Panc1 (cell line): ENCODE measurements at regions not wholly inside any gene's neighbourhood (a gene's known extent, or its start where the extent isn't known, plus 50 kb on each side); places are given as distances from the start of the nearest gene placed in this dataset.

Experiments
- ATAC-seq: fragments of 200-7000 bp; cut with Tn5 transposase; 2 replicates; pipeline ENCODE4 v1.9.1; 2020; ENCODE audit warnings: mild to moderate bottlenecking, moderate library complexity
- BruUV-seq: library from RNA; stranded (reverse); fragments of 400-500 nt; replicated peaks from 2 replicates; lab custom pipeline; 2021; lab: Mats Ljungman, UMichigan
- CTCF ChIA-PET: fragments of 300-600 bp; sonication (Branson Sonifier 250); formaldehyde crosslinking; loops from one replicate; lab custom pipeline; 2022; ENCODE audit warnings: antibody characterized with exemption; lab: Charles Lee
- POLR2A ChIA-PET: fragments of 300-600 bp; sonication (Branson Sonifier 250); formaldehyde crosslinking; loops from one replicate; lab custom pipeline; 2022; ENCODE audit warnings: antibody characterized with exemption; lab: Charles Lee
- DNase-seq: peaks from one replicate; pipeline ENCODE4 v3.0.0-alpha.2; 2010; ENCODE audit warnings: low read depth, low spot score
- H3K27ac ChIP-seq: 2 replicates; pipeline ENCODE4 v1.5.1; 2011; ENCODE audit warnings: mild to moderate bottlenecking, low read length, inconsistent platforms
- H3K27me3 ChIP-seq: fragments of 200-500 bp; sonication (Bioruptor generic); 2 replicates; pipeline ENCODE4 v1.6.0; 2014; ENCODE audit warnings: low read length, inconsistent platforms; ENCODE audit not compliant: control insufficient read depth, insufficient read depth
- H3K36me3 ChIP-seq: fragments of 200-500 bp; sonication (Bioruptor generic); 2 replicates; pipeline ENCODE4 v1.5.1; 2014; ENCODE audit warnings: inconsistent platforms, mild to moderate bottlenecking, low read length, moderate library complexity; ENCODE audit not compliant: control insufficient read depth, insufficient read depth
- H3K4me1 ChIP-seq: 2 replicates; pipeline ENCODE4 v1.5.1; 2011; ENCODE audit warnings: inconsistent platforms, mild to moderate bottlenecking, low read length, moderate library complexity; ENCODE audit not compliant: control insufficient read depth, insufficient read depth
- H3K4me3 ChIP-seq, 2 experiments: 2 replicates each; pipeline ENCODE4 v1.5.1; 2011 to 2012; ENCODE audit warnings: low read depth in 2 of 2, low read length in 2 of 2, mild to moderate bottlenecking in 2 of 2, inconsistent platforms in 1 of 2, moderate library complexity in 1 of 2
- H3K9me3 ChIP-seq: fragments of 200-500 bp; sonication (Bioruptor generic); 2 replicates; pipeline ENCODE4 v1.5.1; 2014; ENCODE audit warnings: low read depth, mild to moderate bottlenecking, inconsistent platforms, low read length, moderate library complexity; ENCODE audit not compliant: control insufficient read depth, insufficient read depth
- CTCF ChIP-seq: fragments of 450-650 bp; IDR thresholded peaks from 2 replicates; pipeline ENCODE4 v1.5.1; 2017; ENCODE audit warnings: mild to moderate bottlenecking
- POLR2AphosphoS5 ChIP-seq: IDR thresholded peaks from 2 replicates; pipeline ENCODE4 v1.6.1; 2012; ENCODE audit warnings: mild to moderate bottlenecking, low read depth, low read length, moderate library complexity
- REST ChIP-seq, 2 experiments: IDR thresholded peaks; 2 replicates each; pipeline ENCODE4 v1.6.1; 2011 to 2012; ENCODE audit warnings: low read depth in 2 of 2, control low read depth in 1 of 2, low read length in 1 of 2, mild to moderate bottlenecking in 1 of 2, moderate library complexity in 1 of 2; ENCODE audit not compliant: insufficient read depth in 1 of 2
- SIN3A ChIP-seq: IDR thresholded peaks from 2 replicates; pipeline ENCODE4 v1.6.1; 2012; ENCODE audit warnings: low read depth, mild to moderate bottlenecking, low read length, moderate library complexity, borderline replicate concordance; ENCODE audit not compliant: insufficient read depth
- TCF7L2 ChIP-seq: IDR thresholded peaks from 2 replicates; pipeline ENCODE4 v1.6.1; 2011; ENCODE audit warnings: mild to moderate bottlenecking, low read depth, low read length, inconsistent platforms
- in situ Hi-C: cut with HindIII; loops from 2 replicates; pipeline ENCODE4 v1.10.0; 2016; ENCODE audit warnings: low sequenced_read_pairs, low pct_unique_long_range_greater_than_20kb
- intact Hi-C: fragments of 100-400 bp; cut with micrococcal nuclease; formaldehyde crosslinking; loops from one replicate; pipeline ENCODE4 v1.10.0; 2022; ENCODE audit not compliant: unreplicated experiment

- CTCF ChIA-PET = no interaction called here
- DNase-seq (no peak), ATAC-seq (no peak)
- in situ Hi-C loops = no loop called here
- BruUV-seq = no TSS peak
- Histone ChIP-seq H3K27me3 (no peaks in the 10 kb centered on the region), H3K36me3 (no peaks in the 10 kb centered on the region), H3K27ac (peak overlapping the region; percentile 51; the same call in 1 of the 2 replicates), H3K4me1 (peaks cover 10% of the 10 kb centered on the region), H3K9me3 (no peaks in the 10 kb centered on the region), H3K4me3 (no peak overlapping the region)
- intact Hi-C loops = no loop called here
- TF ChIP-seq POLR2AphosphoS5 (no peak), TCF7L2 (no peak), SIN3A (no peak), CTCF (no peak), REST (IDR thresholded peaks at IDR 0.05; ENCODE audit: insufficient read depth in 1 of 2, low read depth in 2 of 2, low read length in 1 of 2) (no peak)
- POLR2A ChIA-PET = no interaction called here
Observed at GRCh38 chr10:3477683-3478082, 305.1 kb upstream of the PITRM1 start.

- Histone ChIP-seq H3K27ac (peak overlapping the region; percentile 71; the same call in 1 of the 2 replicates), H3K27me3 (no peaks in the 10 kb centered on the region), H3K9me3 (no peaks in the 10 kb centered on the region), H3K36me3 (no peaks in the 10 kb centered on the region), H3K4me3 (no peak overlapping the region), H3K4me1 (peaks cover 17% of the 10 kb centered on the region)
- DNase-seq (no peak), ATAC-seq (no peak)
- intact Hi-C loops = no loop called here
- POLR2A ChIA-PET = no interaction called here
- no TSS peak for BruUV-seq
- CTCF ChIA-PET = no interaction called here
- in situ Hi-C loops = no loop called here
- TF ChIP-seq REST (IDR thresholded peaks at IDR 0.05; ENCODE audit: insufficient read depth in 1 of 2, low read depth in 2 of 2, low read length in 1 of 2) = no peak
- no peak for TF ChIP-seq POLR2AphosphoS5
- peak; percentile 22; the same call in 1 of the 2 replicates for TF ChIP-seq CTCF
Observed at GRCh38 chr10:3476640-3477448, 304.3 kb upstream of the PITRM1 start.
